ENCODE measurements at regions not wholly inside any gene's neighbourhood (a gene's known extent, or its start where the extent isn't known, plus 50 kb on each side); places are given as distances from the start of the nearest gene placed in this dataset.

GRCh38 chr12:126608607-126609175, 1543.5 kb downstream of the AACS start:
- TF ChIP-seq CTCF (IDR thresholded peaks at IDR 0.05; ENCODE audit: insufficient read depth, low read length, poor library complexity, severe bottlenecking) = no peak
- DNase-seq (ENCODE audit: extremely low read depth, insufficient read length) = no peak
- Histone ChIP-seq H3K4me3 (replicated peaks; ENCODE audit: low read depth, low read length) (no peak overlapping the region), H3K27me3 (replicated peaks; ENCODE audit: control insufficient read depth, insufficient read depth, low read length) (no peaks in the 10 kb centered on the region), H3K36me3 (ENCODE audit: control insufficient read depth, insufficient read depth, low read length) (no peaks in the 10 kb centered on the region)

GRCh38 chr12:126616441-126616840, 1551.2 kb downstream of the AACS start:
- Histone ChIP-seq H3K4me3 (replicated peaks; ENCODE audit: low read depth, low read length) (no peak overlapping the region), H3K27me3 (replicated peaks; ENCODE audit: control insufficient read depth, insufficient read depth, low read length) (no peaks in the 10 kb centered on the region), H3K36me3 (ENCODE audit: control insufficient read depth, insufficient read depth, low read length) (no peaks in the 10 kb centered on the region)
- DNase-seq (ENCODE audit: extremely low read depth, insufficient read length) = no peak
- TF ChIP-seq CTCF (IDR thresholded peaks at IDR 0.05; ENCODE audit: insufficient read depth, low read length, poor library complexity, severe bottlenecking) = no peak

- Histone ChIP-seq H3K36me3 (ENCODE audit: control insufficient read depth, insufficient read depth, low read length) (no peaks in the 10 kb centered on the region), H3K4me3 (replicated peaks; ENCODE audit: low read depth, low read length) (no peak overlapping the region), H3K27me3 (replicated peaks; ENCODE audit: control insufficient read depth, insufficient read depth, low read length) (no peaks in the 10 kb centered on the region)
- DNase-seq (ENCODE audit: extremely low read depth, insufficient read length) = no peak
- peak; percentile 16 for TF ChIP-seq CTCF (IDR thresholded peaks at IDR 0.05; ENCODE audit: insufficient read depth, low read length, poor library complexity, severe bottlenecking)
These were observed 1552.1 kb downstream of the AACS start for GRCh38 chr12:126617312-126617711.

GRCh38 chr12:126627596-126627995, 1562.4 kb downstream of the AACS start:
- Histone ChIP-seq H3K4me3 (replicated peaks; ENCODE audit: low read depth, low read length) (no peak overlapping the region), H3K27me3 (replicated peaks; ENCODE audit: control insufficient read depth, insufficient read depth, low read length) (no peaks in the 10 kb centered on the region), H3K36me3 (ENCODE audit: control insufficient read depth, insufficient read depth, low read length) (no peaks in the 10 kb centered on the region)
- TF ChIP-seq CTCF (IDR thresholded peaks at IDR 0.05; ENCODE audit: insufficient read depth, low read length, poor library complexity, severe bottlenecking) = no peak
- DNase-seq (ENCODE audit: extremely low read depth, insufficient read length) = no peak

GRCh38 chr12:126636821-126637220, 1571.6 kb downstream of the AACS start:
- Histone ChIP-seq H3K36me3 (ENCODE audit: control insufficient read depth, insufficient read depth, low read length) (no peaks in the 10 kb centered on the region), H3K27me3 (replicated peaks; ENCODE audit: control insufficient read depth, insufficient read depth, low read length) (no peaks in the 10 kb centered on the region), H3K4me3 (replicated peaks; ENCODE audit: low read depth, low read length) (no peak overlapping the region)
- DNase-seq (ENCODE audit: extremely low read depth, insufficient read length) = no peak
- no peak for TF ChIP-seq CTCF (IDR thresholded peaks at IDR 0.05; ENCODE audit: insufficient read depth, low read length, poor library complexity, severe bottlenecking)

All from GM06990 (cell line).